ENCODE measurements at regions not wholly inside any gene's neighbourhood (a gene's known extent, or its start where the extent isn't known, plus 50 kb on each side); places are given as distances from the start of the nearest gene placed in this dataset.

DNA sequence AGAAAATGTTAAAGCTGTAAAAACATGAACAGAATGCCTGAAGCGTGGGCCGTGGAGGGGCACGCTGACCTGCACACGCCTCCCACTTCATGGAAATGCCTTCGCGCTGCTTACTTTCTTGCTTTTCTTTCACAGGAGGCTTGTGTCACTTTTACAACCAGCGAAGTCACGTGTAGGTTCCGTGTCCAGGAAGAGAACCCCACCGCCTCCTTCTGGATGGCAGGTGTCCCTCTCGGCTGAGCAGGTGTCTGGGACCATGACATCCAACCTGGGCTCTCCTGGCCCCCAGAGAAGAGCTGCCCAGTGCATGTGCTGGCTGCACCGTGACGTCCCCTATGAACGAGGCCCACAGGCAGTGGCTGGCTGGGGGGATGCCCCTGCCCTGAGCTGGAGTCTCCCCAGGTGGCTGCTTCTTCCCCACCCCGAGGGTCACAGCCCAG is 345.0 kb upstream of the SFSWAP start:
- TF ChIP-seq POLR2AphosphoS5 (IDR thresholded peaks at IDR 0.05; ENCODE audit: low read depth, low read length) (no peak), POLR2A (IDR thresholded peaks at IDR 0.05; ENCODE audit: low read depth, low read length) (no peak), TAF1 (IDR thresholded peaks at IDR 0.05; ENCODE audit: borderline replicate concordance, low read depth, low read length) (no peak)

Data from GM12892 (cell line).